ENCODE measurements at regions not wholly inside any gene's neighbourhood (a gene's known extent, or its start where the extent isn't known, plus 50 kb on each side); places are given as distances from the start of the nearest gene placed in this dataset.

GRCh38 chr1:95927061-95927460 lies 693.1 kb downstream of the RWDD3 start:
- TF ChIP-seq CTCF (IDR thresholded peaks at IDR 0.05): no peak
- TF ChIP-seq POLR2AphosphoS5 (IDR thresholded peaks at IDR 0.05): no peak
- no peak for TF ChIP-seq POLR2A (IDR thresholded peaks at IDR 0.05; ENCODE audit: low read depth)
- no peak for TF ChIP-seq EP300 (IDR thresholded peaks at IDR 0.05)
